Loucy (cell line): ENCODE measurements at regions not wholly inside any gene's neighbourhood (a gene's known extent, or its start where the extent isn't known, plus 50 kb on each side); places are given as distances from the start of the nearest gene placed in this dataset.

ENCODE experiments used
- CTCF ChIP-seq: fragments of 200-600 bp; sonication (generic); conservative IDR thresholded peaks from 2 replicates; pipeline ENCODE4 v1.5.1; 2014; ENCODE audit warnings: mild to moderate bottlenecking, antibody characterized with exemption, low read length
- EZH2phosphoT487 ChIP-seq: fragments of 200-600 bp; IDR thresholded peaks from 2 replicates; pipeline ENCODE4 v1.6.1; 2018; ENCODE audit warnings: antibody characterized with exemption, mild to moderate bottlenecking, moderate library complexity, borderline replicate concordance

- TF ChIP-seq CTCF, result no peak
- TF ChIP-seq EZH2phosphoT487, result no peak
Measured at GRCh38 chr6:81556551-81556950, 195.9 kb downstream of the TENT5A start.
